Esophagus muscularis mucosa (tissue), 3 donors: ENCODE measurements at regions not wholly inside any gene's neighbourhood (a gene's known extent, or its start where the extent isn't known, plus 50 kb on each side); places are given as distances from the start of the nearest gene placed in this dataset.

Experiments
- CTCF ChIP-seq, 3 experiments: fragments of 200-600 bp in 2 of 3; fragments of 450-650 bp in 1 of 3; sonication (generic) in 2 of 3; IDR thresholded peaks; one replicate each; pipeline ENCODE4 v1.5.1; 2017 to 2019; ENCODE audit warnings: antibody characterized with exemption in 3 of 3, mild to moderate bottlenecking in 2 of 3, moderate library complexity in 1 of 3
- POLR2A ChIP-seq: fragments of 450-650 bp; IDR thresholded peaks from one replicate; pipeline ENCODE4 v1.6.1; 2017; ENCODE audit warnings: antibody characterized with exemption, moderate library complexity, mild to moderate bottlenecking, low read depth
- POLR2AphosphoS5 ChIP-seq, 2 donors: sonication (generic); formaldehyde crosslinking; IDR thresholded peaks; one replicate each; pipeline ENCODE4 v1.6.1; 2017; ENCODE audit warnings: antibody characterized with exemption in 2 of 2

DNA sequence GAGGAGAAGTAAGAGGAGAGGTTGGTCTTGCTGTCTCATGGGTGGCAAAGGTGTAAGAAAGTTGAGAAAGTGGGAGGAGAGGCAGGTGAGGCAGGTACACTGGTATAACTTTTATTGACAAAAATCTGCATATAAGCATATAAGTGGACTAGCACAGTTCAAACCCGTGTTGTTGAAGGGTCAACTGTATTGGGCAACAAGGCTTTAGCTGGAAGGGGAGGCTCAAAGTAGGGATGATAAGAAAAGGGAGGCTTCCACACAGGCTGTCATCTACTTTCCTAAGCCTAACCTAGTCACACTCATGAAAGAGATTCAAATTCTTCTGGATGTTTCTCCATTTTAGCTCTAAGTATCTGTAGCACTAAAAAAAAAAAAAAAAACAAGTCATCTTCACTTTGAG is 188.1 kb upstream of the SEMA6D start:
- no peak for TF ChIP-seq POLR2A
- no peak for TF ChIP-seq CTCF (IDR thresholded peaks at IDR 0.05)
- no peak for TF ChIP-seq POLR2AphosphoS5 (IDR thresholded peaks at IDR 0.05)
